ENCODE measurements at regions not wholly inside any gene's neighbourhood (a gene's known extent, or its start where the extent isn't known, plus 50 kb on each side); places are given as distances from the start of the nearest gene placed in this dataset.
"Not testable (repeated sequence)": the region's sequence is repeated elsewhere in the genome, so short reads cannot be mapped to it uniquely, and the experiment has no call there.

GRCh38 chr15:88965097-88965496 lies 51.9 kb upstream of the MFGE8 start:
- not testable (repeated sequence) for DNase-seq (ENCODE audit: low read depth, low spot score); H3K9ac ChIP-seq (ENCODE audit: insufficient read length, low read depth)

GRCh38 chr15:88970232-88970631 lies 57.1 kb upstream of the MFGE8 start:
- no peak for DNase-seq (ENCODE audit: low read depth, low spot score)
- H3K4me3 ChIP-seq (ENCODE audit: insufficient read length, low read depth), result no peak overlapping the region
- TF ChIP-seq SUZ12 (IDR thresholded peaks at IDR 0.05; ENCODE audit: extremely low read depth, insufficient read depth, insufficient read length) (no peak), YY1 (IDR thresholded peaks at IDR 0.05; ENCODE audit: insufficient read depth, insufficient read length) (no peak), ZNF274 (IDR thresholded peaks at IDR 0.05; ENCODE audit: low read depth, low read length) (no peak)
- peaks cover 3% of the 10 kb centered on the region for H3K4me1 ChIP-seq (ENCODE audit: insufficient read depth, insufficient read length)
- no peaks in the 10 kb centered on the region for H3K27me3 ChIP-seq (ENCODE audit: insufficient read depth, insufficient read length)
- peaks cover 16% of the 10 kb centered on the region for H3K9me3 ChIP-seq (ENCODE audit: insufficient read depth, low read length)
- H3K36me3 ChIP-seq (ENCODE audit: insufficient read depth, insufficient read length, low read length), result no peaks in the 10 kb centered on the region
- no peak overlapping the region for H3K9ac ChIP-seq (ENCODE audit: insufficient read length, low read depth)

More at GRCh38 chr15:88965097-88965496, 51.9 kb upstream of the MFGE8 start:
- not testable (repeated sequence) for H3K4me1 ChIP-seq (ENCODE audit: insufficient read depth, insufficient read length); H3K36me3 ChIP-seq (ENCODE audit: insufficient read depth, insufficient read length, low read length); H3K27me3 ChIP-seq (ENCODE audit: insufficient read depth, insufficient read length); H3K4me3 ChIP-seq (ENCODE audit: insufficient read length, low read depth)
- H3K9me3 ChIP-seq (ENCODE audit: insufficient read depth, low read length), result peaks cover 12% of the 10 kb centered on the region

- no peak overlapping the region for H3K9ac ChIP-seq (ENCODE audit: insufficient read length, low read depth)
- H3K4me3 ChIP-seq (ENCODE audit: insufficient read length, low read depth), result no peak overlapping the region
- H3K4me1 ChIP-seq (ENCODE audit: insufficient read depth, insufficient read length), result peaks cover 3% of the 10 kb centered on the region
- no peaks in the 10 kb centered on the region for H3K27me3 ChIP-seq (ENCODE audit: insufficient read depth, insufficient read length)
- TF ChIP-seq ZNF274 (IDR thresholded peaks at IDR 0.05; ENCODE audit: low read depth, low read length) (no peak), YY1 (IDR thresholded peaks at IDR 0.05; ENCODE audit: insufficient read depth, insufficient read length) (no peak), SUZ12 (IDR thresholded peaks at IDR 0.05; ENCODE audit: extremely low read depth, insufficient read depth, insufficient read length) (no peak)
- H3K36me3 ChIP-seq (ENCODE audit: insufficient read depth, insufficient read length, low read length), result no peaks in the 10 kb centered on the region
- DNase-seq (ENCODE audit: low read depth, low spot score), result no peak
- H3K9me3 ChIP-seq (ENCODE audit: insufficient read depth, low read length), result peaks cover 18% of the 10 kb centered on the region; the same call in 1 of the 2 replicates
Measured at GRCh38 chr15:88974392-88974791, 61.2 kb upstream of the MFGE8 start.

- TF ChIP-seq ZNF274 (IDR thresholded peaks at IDR 0.05; ENCODE audit: low read depth, low read length) (no peak), YY1 (IDR thresholded peaks at IDR 0.05; ENCODE audit: insufficient read depth, insufficient read length) (no peak), SUZ12 (IDR thresholded peaks at IDR 0.05; ENCODE audit: extremely low read depth, insufficient read depth, insufficient read length) (no peak)
- Histone ChIP-seq H3K9ac (ENCODE audit: insufficient read length, low read depth) (no peak overlapping the region), H3K9me3 (ENCODE audit: insufficient read depth, low read length) (peaks cover 8% of the 10 kb centered on the region; the same call in 1 of the 2 replicates), H3K36me3 (ENCODE audit: insufficient read depth, insufficient read length, low read length) (no peaks in the 10 kb centered on the region), H3K4me3 (ENCODE audit: insufficient read length, low read depth) (no peak overlapping the region), H3K4me1 (ENCODE audit: insufficient read depth, insufficient read length) (peaks cover 3% of the 10 kb centered on the region), H3K27me3 (ENCODE audit: insufficient read depth, insufficient read length) (no peaks in the 10 kb centered on the region)
- no peak for DNase-seq (ENCODE audit: low read depth, low spot score)
Measured at GRCh38 chr15:88975891-88976290, 62.7 kb upstream of the MFGE8 start.

GRCh38 chr15:88976656-88977055 lies 63.5 kb upstream of the MFGE8 start:
- H3K27me3 ChIP-seq (ENCODE audit: insufficient read depth, insufficient read length), result no peaks in the 10 kb centered on the region
- H3K4me1 ChIP-seq (ENCODE audit: insufficient read depth, insufficient read length), result peaks cover 3% of the 10 kb centered on the region

GRCh38 chr15:88979674-88980073 lies 66.5 kb upstream of the MFGE8 start:
- TF ChIP-seq ZNF274 (IDR thresholded peaks at IDR 0.05; ENCODE audit: low read depth, low read length) (no peak), YY1 (IDR thresholded peaks at IDR 0.05; ENCODE audit: insufficient read depth, insufficient read length) (no peak), SUZ12 (IDR thresholded peaks at IDR 0.05; ENCODE audit: extremely low read depth, insufficient read depth, insufficient read length) (no peak)

More at GRCh38 chr15:88976656-88977055, 63.5 kb upstream of the MFGE8 start:
- no peak for DNase-seq (ENCODE audit: low read depth, low spot score)
- H3K9me3 ChIP-seq (ENCODE audit: insufficient read depth, low read length), result peaks cover 7% of the 10 kb centered on the region; the same call in 1 of the 2 replicates
- H3K9ac ChIP-seq (ENCODE audit: insufficient read length, low read depth), result no peak overlapping the region
- H3K4me3 ChIP-seq (ENCODE audit: insufficient read length, low read depth), result no peak overlapping the region
- no peaks in the 10 kb centered on the region for H3K36me3 ChIP-seq (ENCODE audit: insufficient read depth, insufficient read length, low read length)
- TF ChIP-seq YY1 (IDR thresholded peaks at IDR 0.05; ENCODE audit: insufficient read depth, insufficient read length) (no peak), SUZ12 (IDR thresholded peaks at IDR 0.05; ENCODE audit: extremely low read depth, insufficient read depth, insufficient read length) (no peak), ZNF274 (IDR thresholded peaks at IDR 0.05; ENCODE audit: low read depth, low read length) (no peak)

GRCh38 chr15:88980498-88980897 lies 67.3 kb upstream of the MFGE8 start:
- Histone ChIP-seq H3K27me3 (ENCODE audit: insufficient read depth, insufficient read length) (no peaks in the 10 kb centered on the region), H3K4me1 (ENCODE audit: insufficient read depth, insufficient read length) (peaks cover 9% of the 10 kb centered on the region), H3K4me3 (ENCODE audit: insufficient read length, low read depth) (no peak overlapping the region), H3K36me3 (ENCODE audit: insufficient read depth, insufficient read length, low read length) (no peaks in the 10 kb centered on the region), H3K9me3 (ENCODE audit: insufficient read depth, low read length) (0 out of 2 replicates have a peak, but pooled peaks cover 7% of the 10 kb centered on the region), H3K9ac (ENCODE audit: insufficient read length, low read depth) (no peak overlapping the region)
- no peak for DNase-seq (ENCODE audit: low read depth, low spot score)
- no peak for TF ChIP-seq SUZ12 (IDR thresholded peaks at IDR 0.05; ENCODE audit: extremely low read depth, insufficient read depth, insufficient read length)
- no peak for TF ChIP-seq YY1 (IDR thresholded peaks at IDR 0.05; ENCODE audit: insufficient read depth, insufficient read length)

More at GRCh38 chr15:88979674-88980073, 66.5 kb upstream of the MFGE8 start:
- Histone ChIP-seq H3K36me3 (ENCODE audit: insufficient read depth, insufficient read length, low read length) (no peaks in the 10 kb centered on the region), H3K9ac (ENCODE audit: insufficient read length, low read depth) (no peak overlapping the region), H3K4me3 (ENCODE audit: insufficient read length, low read depth) (no peak overlapping the region), H3K27me3 (ENCODE audit: insufficient read depth, insufficient read length) (no peaks in the 10 kb centered on the region), H3K9me3 (ENCODE audit: insufficient read depth, low read length) (0 out of 2 replicates have a peak, but pooled peaks cover 7% of the 10 kb centered on the region), H3K4me1 (ENCODE audit: insufficient read depth, insufficient read length) (peaks cover 9% of the 10 kb centered on the region)
- DNase-seq (ENCODE audit: low read depth, low spot score), result no peak
